CD4-positive, alpha-beta T cell (primary cell): ENCODE measurements at regions not wholly inside any gene's neighbourhood (a gene's known extent, or its start where the extent isn't known, plus 50 kb on each side); places are given as distances from the start of the nearest gene placed in this dataset.

Experiments
- ATAC-seq: fragments of 200-7000 bp; cut with Tn5 transposase; one replicate; pipeline ENCODE4 v1.10.0; 2022; ENCODE audit warnings: mild to moderate bottlenecking; ENCODE audit not compliant: poor library complexity
- CTCF ChIA-PET: fragments of 350-600 bp; sonication (Branson Sonifier 250); formaldehyde crosslinking; loops from one replicate; lab custom pipeline; 2021; ENCODE audit warnings: antibody characterized with exemption, inconsistent platforms; lab: Charles Lee
- POLR2A ChIA-PET: fragments of 350-600 bp; sonication (Branson Sonifier 250); formaldehyde crosslinking; loops from one replicate; lab custom pipeline; 2021; ENCODE audit warnings: antibody characterized with exemption, inconsistent platforms; lab: Charles Lee
- DNase-seq, 14 experiments: peaks; one replicate each; pipeline ENCODE4 v3.0.0-alpha.2; 2013 to 2020; ENCODE audit warnings: mixed read lengths in 2 of 14
- H3K27ac ChIP-seq, 2 donors: one replicate each; pipeline versions ENCODE4 v1.5.1 to v1.7.0; 2013; ENCODE audit warnings: low read length in 2 of 2, low read depth in 1 of 2, mild to moderate bottlenecking in 1 of 2
- H3K27me3 ChIP-seq, 2 experiments: 1 replicate in 1 of 2; 2 replicates in 1 of 2; pipeline versions ENCODE4 v1.6.1 to v1.7.0; 2013; ENCODE audit warnings: low read length in 2 of 2, control low read depth in 1 of 2, mild to moderate bottlenecking in 1 of 2, moderate library complexity in 1 of 2; ENCODE audit not compliant: insufficient read depth in 2 of 2, control insufficient read depth in 1 of 2
- H3K36me3 ChIP-seq: one replicate; pipeline ENCODE4 v1.6.1; 2013; ENCODE audit warnings: low read length, control low read depth; ENCODE audit not compliant: insufficient read depth
- H3K4me1 ChIP-seq: one replicate; pipeline ENCODE4 v1.6.1; 2013; ENCODE audit warnings: low read length, control low read depth; ENCODE audit not compliant: insufficient read depth
- H3K4me3 ChIP-seq: one replicate; pipeline ENCODE4 v1.5.1; 2013; ENCODE audit warnings: mild to moderate bottlenecking, low read length, moderate library complexity
- H3K9me3 ChIP-seq, 2 experiments: 1 replicate in 1 of 2; 2 replicates in 1 of 2; pipeline versions ENCODE4 v1.6.1 to v1.7.0; 2013; ENCODE audit warnings: low read length in 2 of 2, mild to moderate bottlenecking in 2 of 2, control low read depth in 1 of 2, moderate library complexity in 1 of 2; ENCODE audit not compliant: control insufficient read depth in 1 of 2, insufficient read depth in 1 of 2
- H3K27ac Mint-ChIP-seq: one replicate; pipeline ENCODE4 v1.8.0; 2020; ENCODE audit warnings: mixed read lengths
- H3K27me3 Mint-ChIP-seq: one replicate; pipeline ENCODE4 v1.8.0; 2021; ENCODE audit warnings: mixed read lengths
- H3K36me3 Mint-ChIP-seq: one replicate; pipeline ENCODE4 v1.8.0; 2021; ENCODE audit warnings: low read depth, mixed read lengths
- H3K4me1 Mint-ChIP-seq: one replicate; pipeline ENCODE4 v1.8.0; 2021; ENCODE audit warnings: low read depth, mixed read lengths
- H3K4me3 Mint-ChIP-seq: one replicate; pipeline ENCODE4 v1.8.0; 2020; ENCODE audit warnings: mild to moderate bottlenecking, mixed read lengths
- H3K9me3 Mint-ChIP-seq: one replicate; pipeline ENCODE4 v1.8.0; 2020; ENCODE audit warnings: mixed read lengths
- intact Hi-C, 2 experiments: fragments of 100-400 bp; cut with DNase I in 1 of 2; cut with micrococcal nuclease in 1 of 2; formaldehyde crosslinking; loops; one replicate each; pipeline versions ENCODE4 v1.15.1 to v1.9.0; 2023 to 2025; cut with DNase I, micrococcal nuclease
- TF ChIP-seq, protein P1 (sequence below): fragments of 200-600 bp; IDR thresholded peaks from one replicate; pipeline ENCODE4 v1.8.0; 2022; ENCODE audit warnings: antibody characterized with exemption, mild to moderate bottlenecking

DNA sequence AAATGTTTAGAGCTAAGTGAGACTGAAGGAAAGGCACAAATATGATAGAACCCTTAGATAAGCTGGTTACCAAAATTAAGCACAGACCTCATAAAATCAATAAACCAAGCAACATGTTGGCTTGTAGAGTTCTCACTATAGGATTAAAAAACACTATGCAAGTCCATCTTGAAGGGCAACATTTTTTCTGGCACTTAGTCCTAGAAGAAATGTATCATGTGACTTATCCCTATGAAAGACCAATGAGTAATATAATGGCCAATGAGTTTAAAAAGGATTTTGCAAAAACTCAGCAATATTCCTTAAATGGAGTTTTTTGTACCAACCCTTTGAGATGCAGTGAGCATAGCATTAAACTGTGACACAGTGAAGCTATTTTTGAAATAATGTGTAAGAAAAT lies 216.3 kb upstream of the ADRA1B start:
- Mint-ChIP-seq H3K9me3 (no peaks in the 10 kb centered on the region), H3K27ac (no peak overlapping the region), H3K27me3 (peaks cover 4% of the 10 kb centered on the region), H3K4me3 (no peak overlapping the region), H3K36me3 (no peaks in the 10 kb centered on the region), H3K4me1 (no peaks in the 10 kb centered on the region)
- ATAC-seq (no peak), DNase-seq (no peak)
- CTCF ChIA-PET: no interaction called here
- Histone ChIP-seq H3K4me3 (no peak overlapping the region), H3K27me3 (peaks cover 0 to 2% of the 10 kb centered on the region in 2 experiments), H3K27ac (no peak overlapping the region), H3K4me1 (no peaks in the 10 kb centered on the region), H3K9me3 (no peaks in the 10 kb centered on the region), H3K36me3 (no peaks in the 10 kb centered on the region)
- TF ChIP-seq, protein P1, sequence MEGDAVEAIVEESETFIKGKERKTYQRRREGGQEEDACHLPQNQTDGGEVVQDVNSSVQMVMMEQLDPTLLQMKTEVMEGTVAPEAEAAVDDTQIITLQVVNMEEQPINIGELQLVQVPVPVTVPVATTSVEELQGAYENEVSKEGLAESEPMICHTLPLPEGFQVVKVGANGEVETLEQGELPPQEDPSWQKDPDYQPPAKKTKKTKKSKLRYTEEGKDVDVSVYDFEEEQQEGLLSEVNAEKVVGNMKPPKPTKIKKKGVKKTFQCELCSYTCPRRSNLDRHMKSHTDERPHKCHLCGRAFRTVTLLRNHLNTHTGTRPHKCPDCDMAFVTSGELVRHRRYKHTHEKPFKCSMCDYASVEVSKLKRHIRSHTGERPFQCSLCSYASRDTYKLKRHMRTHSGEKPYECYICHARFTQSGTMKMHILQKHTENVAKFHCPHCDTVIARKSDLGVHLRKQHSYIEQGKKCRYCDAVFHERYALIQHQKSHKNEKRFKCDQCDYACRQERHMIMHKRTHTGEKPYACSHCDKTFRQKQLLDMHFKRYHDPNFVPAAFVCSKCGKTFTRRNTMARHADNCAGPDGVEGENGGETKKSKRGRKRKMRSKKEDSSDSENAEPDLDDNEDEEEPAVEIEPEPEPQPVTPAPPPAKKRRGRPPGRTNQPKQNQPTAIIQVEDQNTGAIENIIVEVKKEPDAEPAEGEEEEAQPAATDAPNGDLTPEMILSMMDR: no peak
- intact Hi-C loops: no loop called here
- POLR2A ChIA-PET: no interaction called here

DNA sequence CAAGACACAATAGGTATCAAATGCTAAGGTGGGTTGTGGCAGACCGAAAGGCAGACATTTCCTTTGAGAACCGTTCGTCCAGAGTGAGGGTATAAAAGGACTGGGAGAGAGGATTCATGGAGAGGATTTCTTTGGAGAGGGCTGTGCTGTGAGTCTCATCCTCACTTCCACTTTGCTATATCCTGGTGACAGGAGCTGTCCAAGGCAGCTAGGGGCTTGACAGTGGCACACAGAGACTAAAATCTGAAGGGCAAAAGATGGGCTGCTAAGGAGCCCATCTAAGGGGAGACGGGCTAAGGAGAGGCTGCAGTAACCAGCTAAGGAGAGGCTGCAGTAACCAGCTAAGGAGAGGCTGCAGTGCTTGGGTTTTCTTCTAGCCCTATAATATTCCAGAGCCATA lies 214.0 kb upstream of the ADRA1B start:
- Mint-ChIP-seq H3K27ac (no peak overlapping the region), H3K4me3 (no peak overlapping the region), H3K9me3 (peaks cover 3% of the 10 kb centered on the region), H3K27me3 (peaks cover 4% of the 10 kb centered on the region), H3K4me1 (no peaks in the 10 kb centered on the region), H3K36me3 (no peaks in the 10 kb centered on the region)
- no peaks in the 10 kb centered on the region for H3K4me1 ChIP-seq
- DNase-seq (no peak), ATAC-seq (no peak)
- TF ChIP-seq, protein P1: no peak
- ChIA-PET CTCF (no interaction called here), POLR2A (no interaction called here)
- no peak overlapping the region for H3K4me3 ChIP-seq
- intact Hi-C loops: no loop called here
- no peaks in the 10 kb centered on the region for H3K9me3 ChIP-seq
- H3K27ac ChIP-seq: no peak overlapping the region
- peaks cover 0 to 2% of the 10 kb centered on the region in 2 experiments for H3K27me3 ChIP-seq
- H3K36me3 ChIP-seq: no peaks in the 10 kb centered on the region

DNA sequence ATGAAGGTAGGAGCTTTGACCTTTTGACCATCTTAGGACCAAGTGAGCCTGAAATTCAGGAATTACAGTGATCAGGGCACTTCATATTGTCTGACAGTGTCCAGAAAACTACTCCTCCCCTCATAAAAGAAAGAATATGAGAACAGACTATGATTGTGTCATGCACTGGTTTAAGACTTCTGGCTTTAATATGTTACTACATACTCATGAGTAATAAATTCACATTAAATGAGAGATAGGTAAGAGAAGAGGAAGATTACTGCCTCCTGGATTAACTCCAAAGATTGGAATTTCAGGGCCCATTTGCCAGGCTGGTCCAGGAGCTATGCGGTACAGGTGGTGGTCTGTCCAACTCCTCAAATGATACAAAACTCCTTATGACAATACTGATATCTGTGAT lies 213.5 kb upstream of the ADRA1B start:
- Histone ChIP-seq H3K27ac (no peak overlapping the region), H3K36me3 (no peaks in the 10 kb centered on the region), H3K4me1 (no peaks in the 10 kb centered on the region), H3K27me3 (peaks cover 0 to 2% of the 10 kb centered on the region in 2 experiments), H3K4me3 (no peak overlapping the region), H3K9me3 (no peaks in the 10 kb centered on the region)
- H3K4me3 Mint-ChIP-seq: no peak overlapping the region
- intact Hi-C loops: no loop called here
- DNase-seq (no peak), ATAC-seq (no peak)
- peaks cover 3% of the 10 kb centered on the region for H3K9me3 Mint-ChIP-seq
- CTCF ChIA-PET: no interaction called here
- H3K27me3 Mint-ChIP-seq: peaks cover 4% of the 10 kb centered on the region
- POLR2A ChIA-PET: no interaction called here
- no peaks in the 10 kb centered on the region for H3K36me3 Mint-ChIP-seq
- no peaks in the 10 kb centered on the region for H3K4me1 Mint-ChIP-seq
- H3K27ac Mint-ChIP-seq: no peak overlapping the region
- TF ChIP-seq, protein P1: no peak
